AG09309 (cell line): ENCODE measurements at regions not wholly inside any gene's neighbourhood (a gene's known extent, or its start where the extent isn't known, plus 50 kb on each side); places are given as distances from the start of the nearest gene placed in this dataset.

Experiments
- DNase-seq: peaks from one replicate; pipeline ENCODE4 v3.0.0-alpha.2; 2010; ENCODE audit warnings: low read depth
- H3K4me3 ChIP-seq: 2 replicates; pipeline ENCODE4 v1.5.1; 2011; ENCODE audit warnings: mild to moderate bottlenecking, low read depth, low read length, moderate library complexity; ENCODE audit not compliant: control insufficient read depth
- CTCF ChIP-seq: IDR thresholded peaks from 2 replicates; pipeline ENCODE4 v1.5.1; 2011; ENCODE audit warnings: mild to moderate bottlenecking, low read depth, low read length, inconsistent platforms; ENCODE audit not compliant: insufficient read depth, control insufficient read depth; ENCODE audit errors: missing control alignments

GRCh38 chr5:115439639-115440038 is 104.9 kb downstream of the FEM1C start:
- DNase-seq = no peak
- H3K4me3 ChIP-seq = no peak overlapping the region
- TF ChIP-seq CTCF = no peak

GRCh38 chr5:115439042-115439441 is 105.5 kb downstream of the FEM1C start:
- TF ChIP-seq CTCF = no peak
- H3K4me3 ChIP-seq = no peak overlapping the region
- DNase-seq = no peak

GRCh38 chr5:115435778-115436712 is 108.5 kb downstream of the FEM1C start:
- no peak overlapping the region for H3K4me3 ChIP-seq
- no peak for DNase-seq
- TF ChIP-seq CTCF = no peak

- H3K4me3 ChIP-seq = no peak overlapping the region
- no peak for TF ChIP-seq CTCF
- DNase-seq = no peak
Observed at GRCh38 chr5:115435065-115435777, 109.4 kb downstream of the FEM1C start.

- no peak overlapping the region for H3K4me3 ChIP-seq
- DNase-seq = no peak
- TF ChIP-seq CTCF = no peak
Observed at GRCh38 chr5:115433918-115434317, 110.7 kb downstream of the FEM1C start.

- TF ChIP-seq CTCF = no peak
- H3K4me3 ChIP-seq = no peak overlapping the region
- no peak for DNase-seq
Observed at GRCh38 chr5:115432691-115433090, 111.9 kb downstream of the FEM1C start.
